Upper lobe of left lung (tissue), 6 donors: ENCODE measurements at regions not wholly inside any gene's neighbourhood (a gene's known extent, or its start where the extent isn't known, plus 50 kb on each side); places are given as distances from the start of the nearest gene placed in this dataset.

Experiments
- ATAC-seq, 2 donors: fragments of 200-7000 bp; cut with Tn5 transposase; one replicate each; pipeline ENCODE4 v1.9.1; 2022; ENCODE audit warnings: mild to moderate bottlenecking in 2 of 2, moderate library complexity in 2 of 2; ENCODE audit not compliant: low FRiP score in 2 of 2
- DNase-seq, 2 donors: peaks; one replicate each; pipeline ENCODE4 v3.0.0-alpha.2; 2019 to 2020
- H3K27ac ChIP-seq, 4 donors: fragments of 200-600 bp; sonication (generic); one replicate each; pipeline ENCODE4 v1.5.1; 2016 to 2019
- H3K27me3 ChIP-seq, 4 donors: fragments of 200-600 bp; sonication (generic); one replicate each; pipeline ENCODE4 v1.5.1; 2017 to 2019
- H3K36me3 ChIP-seq, 4 donors: fragments of 200-600 bp; sonication (generic); one replicate each; pipeline ENCODE4 v1.5.1; 2016 to 2019
- H3K4me1 ChIP-seq, 4 donors: fragments of 200-600 bp; sonication (generic); one replicate each; pipeline ENCODE4 v1.5.1; 2018 to 2019
- H3K4me3 ChIP-seq, 4 donors: fragments of 200-600 bp; sonication (generic); one replicate each; pipeline ENCODE4 v1.5.1; 2017 to 2019; ENCODE audit warnings: mild to moderate bottlenecking in 2 of 4, moderate library complexity in 1 of 4
- H3K9me3 ChIP-seq, 4 donors: fragments of 200-600 bp; sonication (generic); one replicate each; pipeline ENCODE4 v1.5.1; 2018 to 2019
- EP300 ChIP-seq, 4 donors: sonication (generic); formaldehyde crosslinking; IDR thresholded peaks; one replicate each; pipeline ENCODE4 v1.5.1; 2017; ENCODE audit warnings: antibody characterized with exemption in 4 of 4, control low read depth in 2 of 4
- POLR2A ChIP-seq, 4 donors: fragments of 450-650 bp; IDR thresholded peaks; one replicate each; pipeline ENCODE4 v1.5.1; 2016 to 2017; ENCODE audit warnings: antibody characterized with exemption in 4 of 4, mild to moderate bottlenecking in 2 of 4
- POLR2AphosphoS5 ChIP-seq, 2 donors: sonication (generic); formaldehyde crosslinking; IDR thresholded peaks; one replicate each; pipeline ENCODE4 v1.5.1; 2017; ENCODE audit warnings: antibody characterized with exemption in 2 of 2
- WGBS, 2 donors: methylation state at CpG; one replicate each; pipeline ENCODE4 v1.1.5; 2017 to 2018; 5-methylcytosine and 5-hydroxymethylcytosine counted together
- TF ChIP-seq, protein P1 (sequence below), 6 experiments: fragments of 450-650 bp in 4 of 6; fragments of 200-600 bp in 2 of 6; sonication (generic) in 2 of 6; IDR thresholded peaks; one replicate each; pipeline ENCODE4 v1.5.1; 2016 to 2019; ENCODE audit warnings: antibody characterized with exemption in 6 of 6
- donor health status: DM: no; HTN: no; CAD: no; lungs with moderate emphysema.
- donor health status: DM: no; HTN: yes; CAD: no; lungs with severe emphysema.

DNA sequence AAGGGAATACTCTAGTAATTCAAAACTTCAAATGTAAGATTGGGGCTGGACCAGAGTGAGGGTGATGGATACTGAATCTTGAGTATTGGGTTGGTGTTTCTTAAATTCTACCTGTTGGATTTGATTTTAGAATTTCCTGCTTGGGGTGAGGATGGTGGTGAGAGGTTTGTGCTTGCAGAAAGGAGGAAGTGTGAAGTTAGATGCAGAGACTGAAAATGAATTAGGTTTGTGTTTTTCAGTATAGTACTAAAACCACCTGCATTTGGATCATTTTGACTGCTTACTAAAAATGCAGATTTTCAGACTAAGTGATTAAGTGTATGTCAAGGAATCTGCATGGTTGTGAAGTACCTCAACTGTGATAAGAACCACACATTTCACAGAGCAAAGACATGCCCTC lies 131.5 kb upstream of the CENPE start:
- Histone ChIP-seq H3K36me3 (no peaks in the 10 kb centered on the region), H3K27ac (no peak overlapping the region), H3K27me3 (no peaks in the 10 kb centered on the region), H3K4me3 (no peak overlapping the region), H3K9me3 (no peaks in the 10 kb centered on the region), H3K4me1 (no peaks in the 10 kb centered on the region)
- no peak for ATAC-seq
- TF ChIP-seq EP300 (IDR thresholded peaks at IDR 0.05) (no peak), POLR2A (IDR thresholded peaks at IDR 0.05) (no peak), POLR2AphosphoS5 (IDR thresholded peaks at IDR 0.05) (no peak)
- TF ChIP-seq, protein P1, sequence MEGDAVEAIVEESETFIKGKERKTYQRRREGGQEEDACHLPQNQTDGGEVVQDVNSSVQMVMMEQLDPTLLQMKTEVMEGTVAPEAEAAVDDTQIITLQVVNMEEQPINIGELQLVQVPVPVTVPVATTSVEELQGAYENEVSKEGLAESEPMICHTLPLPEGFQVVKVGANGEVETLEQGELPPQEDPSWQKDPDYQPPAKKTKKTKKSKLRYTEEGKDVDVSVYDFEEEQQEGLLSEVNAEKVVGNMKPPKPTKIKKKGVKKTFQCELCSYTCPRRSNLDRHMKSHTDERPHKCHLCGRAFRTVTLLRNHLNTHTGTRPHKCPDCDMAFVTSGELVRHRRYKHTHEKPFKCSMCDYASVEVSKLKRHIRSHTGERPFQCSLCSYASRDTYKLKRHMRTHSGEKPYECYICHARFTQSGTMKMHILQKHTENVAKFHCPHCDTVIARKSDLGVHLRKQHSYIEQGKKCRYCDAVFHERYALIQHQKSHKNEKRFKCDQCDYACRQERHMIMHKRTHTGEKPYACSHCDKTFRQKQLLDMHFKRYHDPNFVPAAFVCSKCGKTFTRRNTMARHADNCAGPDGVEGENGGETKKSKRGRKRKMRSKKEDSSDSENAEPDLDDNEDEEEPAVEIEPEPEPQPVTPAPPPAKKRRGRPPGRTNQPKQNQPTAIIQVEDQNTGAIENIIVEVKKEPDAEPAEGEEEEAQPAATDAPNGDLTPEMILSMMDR (IDR thresholded peaks at IDR 0.05) = no peak
- DNase-seq = no peak

DNA sequence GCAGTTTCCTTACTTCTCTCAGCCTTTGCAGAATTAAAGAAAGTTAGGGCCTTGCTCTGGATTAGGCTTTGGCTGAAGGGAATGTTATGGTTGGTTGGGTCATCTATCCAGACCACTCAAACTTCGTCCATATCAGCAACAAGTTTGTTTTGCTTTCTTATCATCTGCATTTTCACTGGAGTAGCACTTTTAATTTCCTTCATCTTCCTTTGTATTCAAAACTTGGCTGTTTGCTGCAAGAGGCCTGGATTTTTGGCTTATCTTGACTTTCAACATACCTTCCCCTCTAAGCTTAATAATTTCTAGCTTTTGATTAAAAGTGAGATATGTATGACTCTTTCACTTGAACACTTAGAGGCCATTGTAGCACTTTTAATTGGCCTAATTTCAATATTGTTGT lies 126.7 kb upstream of the CENPE start:
- TF ChIP-seq EP300 (IDR thresholded peaks at IDR 0.05) (no peak), POLR2A (IDR thresholded peaks at IDR 0.05) (no peak), POLR2AphosphoS5 (IDR thresholded peaks at IDR 0.05) (no peak)
- TF ChIP-seq, protein P1 (IDR thresholded peaks at IDR 0.05) = no peak
- no peaks in the 10 kb centered on the region for H3K4me1 ChIP-seq
- WGBS, 2 donors = 14 to 15% methylated on average over 1 of the region's 1 CpG
- no peak for ATAC-seq
- no peaks in the 10 kb centered on the region for H3K9me3 ChIP-seq
- no peak for DNase-seq
- no peaks in the 10 kb centered on the region for H3K27me3 ChIP-seq
- no peaks in the 10 kb centered on the region for H3K36me3 ChIP-seq
- H3K27ac ChIP-seq = no peak overlapping the region
- no peak overlapping the region for H3K4me3 ChIP-seq

DNA sequence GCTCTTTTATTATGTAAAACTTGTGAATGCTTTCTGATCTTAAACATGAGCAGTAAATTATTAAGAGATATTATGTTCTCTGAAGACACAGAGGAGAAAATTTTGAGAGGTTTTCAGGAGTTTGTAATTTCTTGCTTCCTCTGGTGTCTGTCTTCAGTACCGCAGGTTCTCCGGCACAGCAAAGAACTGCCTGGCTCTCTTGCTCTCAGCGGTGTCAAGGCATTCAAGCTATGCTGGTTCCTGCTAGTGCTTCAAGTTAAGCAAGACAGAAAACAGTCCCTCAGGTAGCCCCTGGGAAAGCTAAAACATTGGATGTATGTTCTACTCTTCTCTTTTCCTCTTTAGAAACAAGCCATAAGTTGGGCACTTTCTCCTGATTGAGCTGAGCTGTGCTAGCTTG lies 120.2 kb upstream of the CENPE start:
- DNase-seq = no peak
- TF ChIP-seq, protein P1 (IDR thresholded peaks at IDR 0.05) = no peak
- TF ChIP-seq EP300 (IDR thresholded peaks at IDR 0.05) (no peak), POLR2A (IDR thresholded peaks at IDR 0.05) (no peak), POLR2AphosphoS5 (IDR thresholded peaks at IDR 0.05) (no peak)
- Histone ChIP-seq H3K36me3 (no peaks in the 10 kb centered on the region), H3K27ac (no peak overlapping the region), H3K27me3 (no peaks in the 10 kb centered on the region), H3K4me1 (no peaks in the 10 kb centered on the region), H3K9me3 (peaks cover 0 to 27% (median 5%) of the 10 kb centered on the region in 4 donors), H3K4me3 (no peak overlapping the region)
- 86 to 94% methylated on average over 3 of the region's 3 CpGs for WGBS, 2 donors
- no peak for ATAC-seq

GRCh38 chr4:103308248-103308561 lies 110.1 kb upstream of the CENPE start:
- no peak for DNase-seq
- H3K36me3 ChIP-seq = no peaks in the 10 kb centered on the region
- WGBS, 2 donors = 69% methylated on average over 5 of the region's 5 CpGs
- no peak overlapping the region for H3K27ac ChIP-seq
- no peak for ATAC-seq
- no peak overlapping the region for H3K4me3 ChIP-seq
- H3K27me3 ChIP-seq = no peaks in the 10 kb centered on the region
- H3K9me3 ChIP-seq = no peaks in the 10 kb centered on the region
- no peak for TF ChIP-seq POLR2A (IDR thresholded peaks at IDR 0.05)
- no peak for TF ChIP-seq EP300 (IDR thresholded peaks at IDR 0.05)
- no peak for TF ChIP-seq POLR2AphosphoS5 (IDR thresholded peaks at IDR 0.05)
- TF ChIP-seq, protein P1 (IDR thresholded peaks at IDR 0.05) = no peak
- H3K4me1 ChIP-seq = peaks cover 0 to 10% (median 4%) of the 10 kb centered on the region in 4 donors

- DNase-seq (peak in 1 of 2 donors; percentile 34), ATAC-seq (peak; percentile 28 to 61)
- TF ChIP-seq EP300 (IDR thresholded peaks at IDR 0.05) (no peak), POLR2AphosphoS5 (IDR thresholded peaks at IDR 0.05) (no peak), POLR2A (IDR thresholded peaks at IDR 0.05) (no peak)
- TF ChIP-seq, protein P1 (IDR thresholded peaks at IDR 0.05) = no peak
- Histone ChIP-seq H3K27me3 (no peaks in the 10 kb centered on the region), H3K9me3 (no peaks in the 10 kb centered on the region), H3K4me3 (no peak overlapping the region), H3K36me3 (no peaks in the 10 kb centered on the region), H3K4me1 (peaks cover 0 to 10% (median 4%) of the 10 kb centered on the region in 4 donors), H3K27ac (no peak overlapping the region)
- 69 to 80% methylated on average over 14 to 18 of the region's 18 CpGs for WGBS, 2 donors
These were observed 109.5 kb upstream of the CENPE start for GRCh38 chr4:103307453-103308247.
